CD1c-positive myeloid dendritic cell (primary cell): ENCODE measurements at regions not wholly inside any gene's neighbourhood (a gene's known extent, or its start where the extent isn't known, plus 50 kb on each side); places are given as distances from the start of the nearest gene placed in this dataset.
"Not testable (repeated sequence)": the region's sequence is repeated elsewhere in the genome, so short reads cannot be mapped to it uniquely, and the experiment has no call there.

Source experiments
- DNase-seq: peaks from one replicate; pipeline ENCODE4 v3.0.0-alpha.2; 2016; ENCODE audit errors: extremely low spot score

DNA sequence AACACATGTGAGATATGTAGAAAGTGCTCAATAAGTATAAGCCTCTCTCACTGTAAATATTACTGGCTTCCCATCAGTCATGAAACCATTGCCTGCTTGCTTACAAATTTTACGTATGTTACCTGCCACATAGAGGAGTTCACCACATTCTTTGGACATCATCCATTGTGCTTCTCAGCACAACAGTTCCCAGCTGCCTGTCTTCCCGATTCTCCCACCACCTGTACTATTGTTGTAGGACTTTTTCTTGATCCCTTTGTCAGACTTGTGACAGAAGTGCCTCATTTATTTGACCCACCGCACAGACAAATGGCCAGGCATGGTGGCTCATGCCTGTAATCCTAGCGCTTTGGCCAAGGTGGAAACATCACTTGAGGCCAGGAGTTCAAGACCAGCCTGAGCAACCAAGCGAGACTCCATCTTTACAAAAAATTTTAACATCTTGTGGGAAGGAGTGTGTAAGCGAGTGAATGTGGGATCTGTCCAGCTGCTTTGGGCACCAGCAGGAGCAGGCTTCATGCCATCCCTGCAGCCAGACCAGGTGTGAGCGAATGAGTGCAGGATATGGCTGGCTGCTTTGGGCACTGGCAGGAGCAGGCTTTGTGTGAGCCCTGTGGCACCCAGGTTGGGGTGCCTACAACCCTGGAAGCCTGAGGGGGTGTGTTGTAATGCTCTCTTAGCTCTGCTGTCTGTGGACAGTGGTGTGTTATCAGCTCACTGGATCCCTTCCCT lies 139.9 kb upstream of the ELL2 start:
- DNase-seq = no peak

DNA sequence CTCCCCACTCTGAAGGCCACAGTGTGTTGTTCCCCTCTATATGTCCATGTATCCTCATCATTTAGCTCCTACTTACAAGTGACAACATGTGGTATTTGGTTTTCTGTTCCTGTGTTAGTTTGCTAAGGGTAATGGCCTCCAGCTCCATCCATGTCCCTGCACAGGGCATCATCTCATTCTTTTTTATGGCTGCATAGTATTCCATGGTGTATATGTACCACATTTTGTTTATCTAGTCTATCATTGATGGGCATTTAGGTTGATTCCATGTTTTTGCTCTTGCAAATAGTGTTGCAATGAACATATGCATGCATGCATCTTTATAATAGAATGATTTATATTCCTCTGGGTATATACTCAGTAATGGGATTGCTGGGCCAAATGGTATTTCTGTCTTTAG lies 135.8 kb upstream of the ELL2 start:
- DNase-seq = not testable (repeated sequence)

DNA sequence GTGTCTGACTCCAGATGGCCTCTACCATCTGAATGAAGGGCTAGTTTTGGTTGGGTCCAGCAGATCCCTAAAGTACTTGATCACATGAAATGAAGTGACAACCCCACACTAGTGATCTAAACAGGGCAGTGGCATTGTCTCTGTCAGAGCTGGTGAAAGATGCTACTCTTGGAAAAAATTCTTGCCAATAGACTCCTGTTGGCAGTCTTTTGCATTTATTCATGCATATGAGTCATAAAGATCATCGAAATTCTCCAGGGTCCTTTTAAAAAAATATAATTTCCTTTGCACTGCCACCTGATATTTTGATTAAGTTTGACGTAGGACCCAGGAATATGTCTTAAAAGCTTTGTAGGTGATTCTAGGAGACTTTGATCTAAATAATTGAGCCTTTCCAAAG lies 135.1 kb upstream of the ELL2 start:
- no peak for DNase-seq

DNA sequence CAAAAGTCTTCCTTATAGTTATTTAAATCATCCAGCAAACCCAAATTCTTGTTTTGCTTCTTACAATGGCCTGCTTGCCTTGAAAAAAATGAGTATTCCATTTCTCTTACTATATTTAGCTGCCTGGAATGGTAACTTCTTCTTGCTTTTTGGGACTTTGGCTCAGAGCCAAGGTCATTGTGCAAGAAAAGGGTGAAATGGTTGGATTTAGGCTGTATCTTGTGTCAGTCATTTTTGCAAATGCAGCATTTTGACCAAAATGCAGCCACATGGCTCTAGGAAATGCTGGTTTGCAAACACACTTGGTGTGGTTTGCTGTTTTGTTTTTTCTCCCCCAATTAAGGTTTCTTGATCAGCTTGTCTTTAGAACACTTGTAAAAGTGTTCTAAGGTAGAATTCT lies 133.3 kb upstream of the ELL2 start:
- DNase-seq = no peak

DNA sequence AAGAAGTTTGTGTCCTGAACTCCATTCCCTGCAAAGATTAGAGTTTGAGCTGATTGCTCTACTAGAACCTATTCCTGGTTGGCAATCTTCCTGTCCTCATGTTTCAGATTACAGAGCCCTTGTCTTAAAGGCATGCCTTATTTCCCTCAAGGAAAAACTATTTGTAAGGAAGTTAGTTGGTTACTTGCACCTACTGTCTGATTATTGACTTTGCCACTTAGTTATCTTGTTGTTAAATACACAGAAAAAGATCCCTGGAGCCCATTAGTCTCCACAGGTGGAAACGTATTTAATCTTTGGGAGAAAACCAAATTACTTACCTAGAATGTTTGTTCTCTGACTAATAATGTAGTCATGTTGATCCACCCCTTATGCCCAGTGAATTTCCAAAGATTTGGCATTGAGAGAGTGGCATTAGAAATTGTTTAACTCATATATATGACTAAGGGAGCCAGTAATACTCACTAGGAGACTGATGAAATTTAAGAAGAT lies 132.3 kb upstream of the ELL2 start:
- no peak for DNase-seq

DNA sequence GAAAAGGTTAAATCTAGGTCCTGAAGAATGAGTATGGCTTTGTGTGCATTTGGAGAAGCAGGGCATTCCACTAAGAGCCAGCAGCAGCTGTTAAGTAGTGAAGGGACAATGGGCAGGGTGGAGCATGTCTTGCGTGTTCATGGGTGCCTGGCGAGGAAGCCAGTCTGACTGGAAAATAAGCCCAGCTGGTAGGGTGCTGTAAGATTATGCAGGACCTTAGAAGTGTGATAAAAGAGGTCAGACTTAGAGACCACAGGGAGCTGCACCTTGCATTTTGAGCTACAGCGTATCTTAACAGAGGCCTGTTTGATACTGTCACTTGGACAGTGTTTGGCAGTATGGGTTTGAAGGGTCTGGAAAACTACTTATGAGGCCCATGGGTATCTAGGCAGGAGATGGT lies 131.7 kb upstream of the ELL2 start:
- no peak for DNase-seq

DNA sequence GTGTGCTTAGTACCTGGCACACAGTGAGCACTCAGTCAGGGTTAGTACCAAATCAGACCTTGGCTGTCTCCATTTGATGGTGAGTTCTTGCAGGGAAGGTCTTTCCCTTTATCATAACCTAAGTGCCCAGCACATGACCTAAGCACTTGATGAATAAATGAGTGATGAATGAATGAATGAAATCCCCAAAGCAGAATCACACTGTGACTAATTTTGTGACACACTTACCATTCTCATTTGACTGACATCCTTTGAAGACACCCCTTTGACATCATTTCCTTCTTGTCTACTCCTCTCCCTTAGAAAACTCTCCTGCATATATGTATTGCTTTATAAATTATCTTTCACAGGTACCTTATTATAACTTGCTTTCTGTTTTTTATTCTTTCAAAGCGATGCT lies 130.2 kb upstream of the ELL2 start:
- no peak for DNase-seq

DNA sequence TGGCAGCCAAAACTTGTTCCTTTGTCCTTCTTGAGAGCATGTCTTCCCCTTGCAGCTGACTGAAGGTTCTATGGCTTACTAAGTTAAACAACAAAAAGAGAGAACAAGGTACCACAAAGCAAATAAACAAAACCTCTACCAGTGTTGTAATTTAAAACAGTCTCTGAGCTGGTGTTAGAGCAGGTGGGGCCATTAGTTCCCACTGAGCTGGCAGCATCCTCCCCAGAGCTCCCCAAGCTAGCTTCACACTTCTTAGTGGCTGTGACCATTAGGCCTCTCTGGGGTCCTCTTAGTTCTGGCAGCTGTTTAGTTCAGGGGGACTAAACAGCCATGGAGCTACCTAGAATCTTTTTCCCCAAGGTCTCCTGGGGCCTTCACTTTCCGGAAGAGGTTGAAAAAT lies 128.6 kb upstream of the ELL2 start:
- no peak for DNase-seq

DNA sequence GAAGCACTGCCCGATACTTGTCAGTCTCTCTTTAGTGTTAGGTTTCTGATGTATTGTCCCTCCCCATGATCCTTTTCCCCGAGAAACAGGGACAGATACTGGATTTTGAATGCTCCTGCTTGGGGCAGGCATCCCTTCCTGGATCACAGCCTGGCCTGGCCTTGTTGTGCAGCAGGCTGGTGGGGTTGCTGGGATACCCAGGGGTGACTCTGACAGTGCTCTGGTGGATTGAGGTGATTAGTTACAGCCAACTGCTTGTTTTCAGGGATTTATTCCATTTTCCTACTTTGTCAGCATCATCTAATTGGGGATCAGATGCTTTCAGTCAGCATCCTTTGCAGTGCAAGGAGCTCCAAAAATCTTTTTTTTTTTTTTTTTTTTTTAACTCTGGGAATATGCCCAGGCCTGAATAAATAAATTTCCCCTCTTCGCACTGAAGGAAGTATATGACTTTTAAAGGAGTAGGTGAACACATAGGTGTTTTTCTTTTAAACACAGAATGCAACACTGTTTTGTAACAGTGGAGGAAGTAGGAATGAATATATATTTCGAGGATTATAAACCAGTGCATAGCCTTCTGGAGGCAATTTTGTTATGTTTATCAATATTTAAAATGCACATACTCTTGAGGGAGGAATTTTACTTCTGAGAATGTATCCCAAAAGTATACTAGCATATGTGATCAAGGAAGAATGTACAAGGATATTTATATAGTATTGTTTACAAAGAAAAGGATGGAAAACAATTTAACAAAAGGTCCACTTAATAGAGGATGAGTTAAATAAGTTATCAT lies 127.3 kb upstream of the ELL2 start:
- DNase-seq = no peak

DNA sequence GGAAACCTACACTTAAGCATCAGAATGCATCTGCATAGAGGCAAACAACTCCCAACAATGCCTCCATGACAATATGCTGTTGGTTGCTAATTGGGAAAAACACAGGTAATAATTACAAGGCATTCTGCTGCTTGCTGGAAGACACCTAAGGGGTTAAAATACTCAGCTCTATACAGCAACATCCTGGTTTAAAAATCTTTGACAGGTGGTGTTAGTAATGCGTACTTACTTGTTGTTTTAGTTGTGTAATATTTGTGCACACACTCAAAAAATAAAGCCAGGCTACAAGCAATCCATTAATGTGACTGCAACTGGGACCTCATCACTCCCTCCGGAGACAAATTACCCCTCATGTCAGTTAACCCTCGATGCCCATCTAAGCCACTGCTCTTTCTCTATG lies 126.3 kb upstream of the ELL2 start:
- no peak for DNase-seq

DNA sequence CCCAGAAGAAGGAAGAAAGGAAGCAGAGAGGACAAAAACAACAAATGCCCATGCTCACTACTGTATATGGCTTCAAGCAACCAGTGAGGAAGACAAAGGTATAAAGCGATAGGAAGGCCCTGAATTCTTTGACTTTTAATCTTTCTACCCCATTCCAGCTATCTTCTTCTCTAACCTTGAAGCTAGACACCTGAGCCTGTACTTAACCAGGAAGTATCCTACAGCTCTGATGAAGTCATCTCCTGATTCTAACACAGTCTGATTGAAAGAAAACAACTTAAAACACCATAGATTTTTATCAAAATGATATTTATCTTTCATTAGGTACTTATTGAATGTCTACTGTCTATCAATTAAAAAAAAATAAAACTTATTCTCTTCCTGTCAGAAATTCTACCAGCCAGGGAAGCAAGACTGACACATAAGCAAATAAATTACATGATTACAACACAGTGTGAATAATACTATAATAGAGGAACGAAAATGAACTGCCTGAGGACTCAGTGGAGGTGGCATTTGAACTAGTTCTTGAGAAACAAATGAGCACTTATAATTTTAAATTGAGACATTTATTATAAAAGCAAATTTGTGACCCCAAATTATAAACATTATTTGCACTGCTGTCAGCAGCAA lies 123.3 kb upstream of the ELL2 start:
- peak; percentile 40 for DNase-seq

DNA sequence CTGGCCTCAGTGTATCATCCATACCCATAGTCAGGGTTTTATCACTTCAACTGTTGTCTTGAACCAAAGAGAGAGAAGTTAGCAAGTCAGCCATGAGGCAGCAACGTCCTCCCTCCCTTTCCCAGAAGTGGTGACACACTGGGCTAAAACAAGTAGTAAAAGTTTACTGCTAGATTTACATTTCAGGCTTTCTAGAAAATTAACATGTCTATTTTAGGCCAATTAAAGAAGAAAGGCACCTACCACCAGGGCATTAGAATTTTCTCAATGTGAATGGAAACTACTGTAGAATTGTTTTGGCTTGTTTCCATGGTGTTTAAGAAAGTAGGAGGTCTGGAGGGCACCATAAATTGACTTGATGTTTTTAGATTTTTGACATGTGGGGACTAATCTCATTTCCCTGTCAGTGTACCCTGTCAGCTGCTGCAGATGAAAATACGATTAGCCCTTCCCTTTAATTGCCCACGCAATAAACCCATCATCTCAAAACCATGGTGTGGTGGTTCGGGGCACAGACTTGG lies 121.8 kb upstream of the ELL2 start:
- DNase-seq = peak; percentile 6

DNA sequence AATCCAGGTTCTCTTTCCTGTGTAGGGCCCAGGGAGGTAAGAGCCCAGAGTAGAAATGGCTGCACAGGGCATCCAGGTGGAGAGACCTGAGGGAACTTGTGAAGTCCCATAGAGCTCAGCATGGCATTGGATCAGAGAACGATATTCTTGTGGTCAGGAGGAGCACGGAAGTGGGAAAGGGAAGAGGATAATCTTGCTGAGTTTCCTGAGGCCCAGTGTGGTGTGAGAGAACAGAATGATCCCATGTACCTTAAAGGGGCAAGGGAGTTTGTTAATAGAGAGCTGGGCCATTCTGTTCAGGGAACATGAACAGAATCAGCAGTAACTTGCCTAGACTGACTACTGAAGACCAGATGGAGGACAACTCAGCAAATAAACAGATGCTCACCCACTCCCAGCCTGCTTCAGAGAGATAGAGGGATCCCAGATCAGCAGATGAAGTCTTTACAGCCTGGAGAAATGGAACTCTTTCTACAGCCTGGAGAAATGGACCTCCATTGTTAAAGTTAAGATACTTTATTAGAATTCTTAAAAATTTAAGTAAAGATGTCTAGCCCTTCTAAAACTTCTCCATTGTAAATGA lies 119.7 kb upstream of the ELL2 start:
- no peak for DNase-seq

DNA sequence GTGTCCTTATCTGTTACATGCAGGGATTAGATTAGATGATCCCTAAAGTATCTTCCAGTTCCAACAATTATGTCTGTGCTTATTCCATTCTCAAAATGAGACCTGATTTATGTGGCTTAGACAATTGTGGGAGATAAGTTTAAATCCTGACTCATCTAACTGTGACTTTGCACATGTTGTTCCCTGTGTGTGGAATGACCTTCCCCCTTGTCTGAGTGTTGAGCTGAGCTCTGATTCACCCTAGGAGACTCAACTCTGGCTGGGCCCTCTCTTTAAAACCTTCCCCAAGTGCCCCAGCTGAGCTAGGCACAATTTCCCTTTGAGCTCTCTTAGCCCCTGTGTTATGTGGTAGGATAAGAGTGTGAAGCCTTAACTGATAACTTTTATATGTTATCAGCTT lies 118.9 kb upstream of the ELL2 start:
- peak; percentile 13 for DNase-seq

DNA sequence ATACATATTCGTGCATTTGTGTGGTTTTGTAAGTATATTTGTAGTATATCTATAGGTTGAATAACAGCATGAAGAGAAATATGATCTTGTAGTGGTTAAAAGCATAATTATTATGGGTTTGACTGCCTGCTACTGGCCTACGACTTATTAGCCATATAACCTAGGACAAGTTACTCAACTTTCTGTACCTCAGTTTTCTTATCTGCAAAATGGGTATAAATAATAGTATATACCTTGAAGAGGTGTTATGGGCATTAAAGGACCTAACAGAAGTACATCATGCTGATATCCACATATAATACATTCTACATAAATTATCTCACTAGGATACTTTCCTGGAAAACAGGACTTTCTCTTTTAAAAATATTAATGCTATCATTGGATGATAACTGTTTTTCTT lies 118.3 kb upstream of the ELL2 start:
- DNase-seq = no peak

DNA sequence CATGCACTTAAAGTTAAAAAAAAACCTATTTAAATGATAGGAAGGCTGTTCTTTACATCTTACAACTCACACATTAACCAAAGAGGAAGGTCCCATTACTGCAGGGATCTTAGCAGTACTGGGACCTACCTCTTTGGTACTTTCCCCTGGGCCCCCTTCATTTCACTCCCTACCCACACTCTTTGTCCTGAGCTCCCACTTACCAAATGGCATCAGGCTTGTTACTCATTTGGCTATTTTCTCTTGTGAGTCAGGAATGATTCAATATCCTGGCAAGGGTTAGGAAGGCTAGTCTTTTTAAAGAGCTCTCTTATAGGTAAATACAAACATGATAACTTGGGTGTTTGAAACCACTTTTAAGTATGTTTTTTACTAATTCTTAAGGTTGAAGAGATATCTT lies 117.4 kb upstream of the ELL2 start:
- DNase-seq = peak; percentile 27

DNA sequence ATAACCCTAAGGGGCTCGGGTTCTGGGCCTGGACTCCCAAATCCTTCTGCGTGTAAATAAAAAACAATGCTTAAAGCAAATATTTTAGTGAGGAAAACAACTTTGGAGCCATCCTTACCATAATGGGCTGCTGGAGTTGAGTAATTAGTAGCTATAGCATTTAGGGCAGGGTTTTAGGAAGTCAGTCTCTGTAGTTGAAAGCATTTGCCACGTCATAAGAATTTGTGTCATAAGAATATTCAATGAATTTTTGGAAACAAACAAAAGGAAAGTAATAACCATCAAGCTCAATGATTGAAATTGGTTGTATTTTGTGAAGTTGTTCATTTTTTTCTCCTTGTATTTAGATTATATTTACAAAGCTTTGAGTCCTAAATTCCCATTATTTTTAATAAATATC lies 114.8 kb upstream of the ELL2 start:
- peak; percentile 24 for DNase-seq

DNA sequence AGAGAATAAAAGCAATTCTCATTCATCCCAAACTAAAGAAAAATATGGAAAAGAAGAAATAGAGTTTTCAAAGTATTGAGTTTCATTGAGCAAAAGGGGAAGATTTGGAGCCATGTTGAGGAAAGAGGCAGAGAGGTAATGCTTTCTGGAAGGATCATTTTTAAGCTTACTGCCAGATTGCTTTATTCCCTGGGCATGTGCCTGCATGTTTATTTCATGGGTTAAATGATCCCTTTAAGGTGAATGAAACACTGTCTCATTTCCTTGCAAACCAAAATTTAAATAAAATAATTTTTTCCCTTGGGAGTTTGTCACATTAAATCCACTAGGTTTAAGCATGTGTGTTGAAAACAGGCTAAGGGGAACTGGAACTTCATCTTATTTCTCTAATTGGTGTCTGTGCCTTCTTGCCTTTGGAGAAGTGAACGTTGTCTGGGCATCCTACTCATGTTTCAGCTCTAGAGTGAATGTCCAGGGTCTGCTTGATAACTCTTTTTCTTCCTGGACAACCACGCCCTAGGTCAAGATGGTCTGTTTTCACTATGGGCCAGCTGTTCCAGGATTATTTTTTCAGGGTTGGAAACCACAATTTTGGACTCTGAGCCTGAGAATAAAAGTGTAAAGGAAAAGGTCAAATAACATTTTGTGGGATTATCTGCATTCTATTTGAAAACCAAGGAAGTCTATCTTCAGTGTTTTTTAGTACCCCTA lies 114.1 kb upstream of the ELL2 start:
- peak; percentile 49 for DNase-seq

DNA sequence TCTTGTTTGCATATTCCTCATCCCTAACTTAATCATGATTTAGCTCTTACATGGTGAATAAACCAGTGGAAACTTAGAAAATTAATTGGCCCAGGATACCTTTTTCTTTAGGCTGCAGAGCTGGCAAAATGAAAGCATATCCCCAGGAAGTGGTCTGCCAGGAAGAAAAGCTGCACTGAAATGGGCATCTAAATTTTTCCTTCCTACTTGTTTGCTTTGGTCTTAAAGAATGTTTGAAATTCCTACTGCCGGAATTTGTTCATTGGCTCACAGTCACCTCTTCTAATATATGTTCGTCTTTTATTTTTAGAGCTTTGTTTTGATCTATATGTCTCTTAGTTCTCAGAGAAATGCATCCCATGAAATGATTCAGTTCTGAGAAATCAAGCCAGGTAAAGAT lies 113.2 kb upstream of the ELL2 start:
- DNase-seq = no peak

DNA sequence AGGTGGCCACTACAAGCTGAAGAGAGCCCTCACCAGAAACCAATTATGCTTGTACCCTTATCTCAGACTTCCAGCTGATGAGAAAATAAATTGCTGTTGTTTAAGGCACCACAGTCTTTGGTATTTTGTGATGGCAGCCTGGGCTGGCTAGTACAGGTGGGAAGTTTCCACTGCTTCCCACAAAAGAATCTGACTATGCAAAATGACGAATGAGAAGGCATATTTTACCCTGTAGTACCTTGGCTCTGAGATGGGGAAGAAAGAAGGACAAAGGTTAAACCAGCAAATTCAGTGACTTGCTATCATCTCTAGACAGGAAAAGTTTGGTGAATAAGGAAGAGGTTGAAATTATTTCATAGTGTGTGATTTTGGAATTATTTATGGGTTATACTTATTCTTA lies 112.8 kb upstream of the ELL2 start:
- DNase-seq = no peak

DNA sequence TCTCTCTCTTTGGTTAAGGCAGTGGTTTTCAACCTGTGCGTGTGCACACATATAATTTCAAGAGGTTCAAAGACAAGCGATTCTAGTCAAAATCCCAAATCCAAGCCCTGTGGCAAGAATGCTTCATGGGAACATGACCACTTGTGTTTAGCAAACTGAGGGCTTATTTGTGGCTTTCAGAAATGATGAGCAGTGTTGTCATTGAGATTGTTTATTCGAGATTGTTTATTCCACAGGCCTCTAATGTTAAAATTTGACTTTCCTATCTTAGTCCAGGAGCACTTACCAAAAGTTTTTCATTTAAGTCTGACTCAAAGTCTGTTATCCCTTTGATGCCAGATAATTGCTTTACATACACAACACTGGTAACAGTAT lies 111.1 kb upstream of the ELL2 start:
- DNase-seq = no peak
